ENCODE measurements at regions not wholly inside any gene's neighbourhood (a gene's known extent, or its start where the extent isn't known, plus 50 kb on each side); places are given as distances from the start of the nearest gene placed in this dataset.
"Not testable (repeated sequence)": the region's sequence is repeated elsewhere in the genome, so short reads cannot be mapped to it uniquely, and the experiment has no call there.

- no peak for DNase-seq
These were observed 712.2 kb upstream of the HS3ST1 start for GRCh38 chr4:12140864-12141263.

GRCh38 chr4:12139296-12139695, 710.6 kb upstream of the HS3ST1 start:
- no peak for DNase-seq

- DNase-seq: no peak
These were observed 709.8 kb upstream of the HS3ST1 start for GRCh38 chr4:12138488-12138887.

- DNase-seq: no peak
These were observed 708.9 kb upstream of the HS3ST1 start for GRCh38 chr4:12137575-12137974.

- no peak for DNase-seq
These were observed 697.8 kb upstream of the HS3ST1 start for GRCh38 chr4:12126474-12126873.

- no peak for DNase-seq
These were observed 695.4 kb upstream of the HS3ST1 start for GRCh38 chr4:12124138-12124537.

- DNase-seq: no peak
These were observed 695.0 kb upstream of the HS3ST1 start for GRCh38 chr4:12123707-12124106.

- no peak for DNase-seq
These were observed 693.6 kb upstream of the HS3ST1 start for GRCh38 chr4:12122316-12122715.

- no peak for DNase-seq
These were observed 692.3 kb upstream of the HS3ST1 start for GRCh38 chr4:12120968-12121367.

- no peak for DNase-seq
These were observed 690.0 kb upstream of the HS3ST1 start for GRCh38 chr4:12118651-12119213.

- DNase-seq: no peak
These were observed 687.4 kb upstream of the HS3ST1 start for GRCh38 chr4:12116009-12116552.

GRCh38 chr4:12110627-12111026, 681.9 kb upstream of the HS3ST1 start:
- DNase-seq: no peak

- not testable (repeated sequence) for DNase-seq
These were observed 680.4 kb upstream of the HS3ST1 start for GRCh38 chr4:12109056-12109455.

GRCh38 chr4:12105519-12105918, 676.8 kb upstream of the HS3ST1 start:
- no peak for DNase-seq

GRCh38 chr4:12089920-12090319, 661.2 kb upstream of the HS3ST1 start:
- DNase-seq: not testable (repeated sequence)

GRCh38 chr4:12084690-12085089, 656.0 kb upstream of the HS3ST1 start:
- DNase-seq: no peak

GRCh38 chr4:12071316-12071715, 642.6 kb upstream of the HS3ST1 start:
- DNase-seq: no peak

- DNase-seq: no peak
These were observed 625.3 kb upstream of the HS3ST1 start for GRCh38 chr4:12053966-12054365.

- no peak for DNase-seq
These were observed 624.9 kb upstream of the HS3ST1 start for GRCh38 chr4:12053556-12053955.

- no peak for DNase-seq
These were observed 621.7 kb upstream of the HS3ST1 start for GRCh38 chr4:12050357-12050756.

GRCh38 chr4:12042818-12043217, 614.1 kb upstream of the HS3ST1 start:
- no peak for DNase-seq

GRCh38 chr4:12041828-12042227, 613.1 kb upstream of the HS3ST1 start:
- no peak for DNase-seq

- no peak for DNase-seq
These were observed 607.8 kb upstream of the HS3ST1 start for GRCh38 chr4:12036450-12036849.

- no peak for DNase-seq
These were observed 599.6 kb upstream of the HS3ST1 start for GRCh38 chr4:12028258-12028657.

- no peak for DNase-seq
These were observed 593.7 kb upstream of the HS3ST1 start for GRCh38 chr4:12022409-12022808.
